Spleen (tissue), 7 donors: ENCODE measurements at regions not wholly inside any gene's neighbourhood (a gene's known extent, or its start where the extent isn't known, plus 50 kb on each side); places are given as distances from the start of the nearest gene placed in this dataset.

Source experiments
- POLR2A ChIP-seq, 3 donors: fragments of 450-650 bp; IDR thresholded peaks; one replicate each; pipeline ENCODE4 v1.5.1; 2017; ENCODE audit warnings: antibody characterized with exemption in 3 of 3, mild to moderate bottlenecking in 1 of 3
- POLR2AphosphoS5 ChIP-seq, 3 donors: sonication (generic); formaldehyde crosslinking; IDR thresholded peaks; one replicate each; pipeline ENCODE4 v1.5.1; 2017; ENCODE audit warnings: antibody characterized with exemption in 3 of 3
- TF ChIP-seq, protein P1 (sequence below), 11 experiments: fragments of 200-600 bp in 7 of 11; fragments of 450-650 bp in 4 of 11; sonication (generic) in 4 of 11; IDR thresholded peaks in 8 of 11; conservative IDR thresholded peaks in 3 of 11; 1 replicate in 7 of 11; 2 replicates in 4 of 11; pipeline versions ENCODE4 v1.4.0 to v1.8.0; 2016 to 2021; ENCODE audit warnings: antibody characterized with exemption in 11 of 11, inconsistent platforms in 4 of 11, mild to moderate bottlenecking in 1 of 11
- donor health status: DM: no; HTN: no; CAD: no; lungs with moderate emphysema.
- donor health status: DM: no; HTN: no; CAD: no.
- donor health status: DM: no; HTN: no; CAD: no.

DNA sequence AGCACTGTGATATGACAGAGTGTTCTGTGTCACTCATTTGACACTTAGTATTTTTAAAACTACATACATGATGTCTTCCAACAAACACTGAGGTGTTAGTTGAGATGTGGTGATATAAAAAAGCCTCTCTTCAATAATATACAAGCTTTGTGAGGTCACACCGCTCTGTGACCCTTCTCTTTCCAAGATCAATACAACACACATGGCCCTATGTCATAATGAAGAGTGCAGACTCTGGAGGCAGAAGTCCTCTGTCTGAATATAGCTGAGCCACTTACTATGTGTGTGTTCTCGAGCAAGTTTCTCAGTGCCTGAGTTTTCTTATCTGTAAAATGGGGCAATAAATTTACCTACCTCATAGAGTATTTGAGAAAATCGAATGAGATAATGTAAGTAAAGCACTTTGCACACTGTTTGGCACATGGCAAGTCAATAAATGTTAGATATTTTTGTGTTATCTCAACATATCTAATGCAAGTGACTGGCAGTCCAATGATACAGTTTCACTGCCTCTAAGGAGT lies 499.0 kb upstream of the MARCKS start:
- TF ChIP-seq, protein P1, sequence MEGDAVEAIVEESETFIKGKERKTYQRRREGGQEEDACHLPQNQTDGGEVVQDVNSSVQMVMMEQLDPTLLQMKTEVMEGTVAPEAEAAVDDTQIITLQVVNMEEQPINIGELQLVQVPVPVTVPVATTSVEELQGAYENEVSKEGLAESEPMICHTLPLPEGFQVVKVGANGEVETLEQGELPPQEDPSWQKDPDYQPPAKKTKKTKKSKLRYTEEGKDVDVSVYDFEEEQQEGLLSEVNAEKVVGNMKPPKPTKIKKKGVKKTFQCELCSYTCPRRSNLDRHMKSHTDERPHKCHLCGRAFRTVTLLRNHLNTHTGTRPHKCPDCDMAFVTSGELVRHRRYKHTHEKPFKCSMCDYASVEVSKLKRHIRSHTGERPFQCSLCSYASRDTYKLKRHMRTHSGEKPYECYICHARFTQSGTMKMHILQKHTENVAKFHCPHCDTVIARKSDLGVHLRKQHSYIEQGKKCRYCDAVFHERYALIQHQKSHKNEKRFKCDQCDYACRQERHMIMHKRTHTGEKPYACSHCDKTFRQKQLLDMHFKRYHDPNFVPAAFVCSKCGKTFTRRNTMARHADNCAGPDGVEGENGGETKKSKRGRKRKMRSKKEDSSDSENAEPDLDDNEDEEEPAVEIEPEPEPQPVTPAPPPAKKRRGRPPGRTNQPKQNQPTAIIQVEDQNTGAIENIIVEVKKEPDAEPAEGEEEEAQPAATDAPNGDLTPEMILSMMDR (IDR thresholded peaks at IDR 0.05 in 8 of 11, conservative IDR thresholded peaks at IDR 0.05 in 3 of 11): no peak
- no peak for TF ChIP-seq POLR2AphosphoS5 (IDR thresholded peaks at IDR 0.05)
- TF ChIP-seq POLR2A (IDR thresholded peaks at IDR 0.05): no peak
